ENCODE measurements at regions not wholly inside any gene's neighbourhood (a gene's known extent, or its start where the extent isn't known, plus 50 kb on each side); places are given as distances from the start of the nearest gene placed in this dataset.

- WGBS (ENCODE audit: missing lambda C conversion rate): 71% methylated on average over 4 of the region's 4 CpGs
- Histone ChIP-seq H3K4me3 (no peak overlapping the region), H3K4me2 (no peak overlapping the region), H3K9me3 (no peaks in the 10 kb centered on the region; the same call in 2 of the 3 replicates), H3K4me1 (peaks cover 33% of the 10 kb centered on the region), H3K27ac (peak overlapping the region in 1 of 2 experiments; percentile 81; a peak in 2 of 6 replicates)
- DNase-seq (ENCODE audit: low read depth in 1 of 2, low spot score in 1 of 2) (no peak), FAIRE-seq (no peak), ATAC-seq (no peak)
- ChIA-PET CTCF (interaction anchor here (0.9 to 2.1 kb wide), 3 partner anchors 136 to 541 kb away, joined by 3 to 8 read pairs (median 5); partner anchors contain the start of gene TBX3), POLR2A (interaction anchor here (2.6 kb wide), 1 partner anchor 542 kb away, joined by 21 read pairs; the partner anchor contains the start of gene TBX3)
- TF ChIP-seq ZC3H11A (IDR thresholded peaks at IDR 0.05) (no peak), EP300 (IDR thresholded peaks at IDR 0.05) (no peak), RNF2 (IDR thresholded peaks at IDR 0.05; ENCODE audit: borderline replicate concordance, low read depth) (no peak), MAZ (IDR thresholded peaks at IDR 0.05; ENCODE audit: borderline replicate concordance, low read depth, low read length) (no peak), BHLHE40 (IDR thresholded peaks at IDR 0.05; ENCODE audit: low read depth, low read length) (no peak), USF2 (IDR thresholded peaks at IDR 0.05) (no peak), HOXA7 (CRISPR knock-in tag; IDR thresholded peaks at IDR 0.05) (no peak), EHMT2 (IDR thresholded peaks at IDR 0.05; ENCODE audit: low read depth) (no peak), ELK1 (IDR thresholded peaks at IDR 0.05; ENCODE audit: low read depth, low read length) (no peak), CEBPB (IDR thresholded peaks at IDR 0.05) (no peak), TFCP2L1 (CRISPR knock-in tag; IDR thresholded peaks at IDR 0.05) (no peak), SREBF2 (IDR thresholded peaks at IDR 0.05) (no peak), RFX5 (IDR thresholded peaks at IDR 0.05) (no peak)
Measured at GRCh38 chr12:115225845-115226244, 541.9 kb upstream of the TBX3 start.

GRCh38 chr12:115223991-115224390 is 540.0 kb upstream of the TBX3 start:
- no peak overlapping the region for H3K4me3 ChIP-seq
- POLR2A ChIA-PET: no interaction called here
- no peak for ATAC-seq
- TF ChIP-seq RCOR1 (IDR thresholded peaks at IDR 0.05; ENCODE audit: low read depth, low read length): no peak
- no peak for TF ChIP-seq MAX (IDR thresholded peaks at IDR 0.05)
- no peak for TF ChIP-seq HOXA7 (CRISPR knock-in tag; IDR thresholded peaks at IDR 0.05)
- no peak for TF ChIP-seq HOXB5 (CRISPR knock-in tag; IDR thresholded peaks at IDR 0.05)
- TF ChIP-seq ATOH8 (CRISPR knock-in tag; IDR thresholded peaks at IDR 0.05; ENCODE audit: low read depth): no peak
- TF ChIP-seq HOXB13 (CRISPR knock-in tag; IDR thresholded peaks at IDR 0.05; ENCODE audit: low read depth): no peak
- no peak for TF ChIP-seq USF2 (IDR thresholded peaks at IDR 0.05)
- 74% methylated on average over 4 of the region's 4 CpGs for WGBS (ENCODE audit: missing lambda C conversion rate)
- peaks cover 33% of the 10 kb centered on the region for H3K4me1 ChIP-seq
- no peak for FAIRE-seq
- H3K9me3 ChIP-seq: no peaks in the 10 kb centered on the region; the same call in 2 of the 3 replicates
- H3K4me2 ChIP-seq: peak overlapping the region; percentile 12; the same call in 2 of the 3 replicates
- DNase-seq (ENCODE audit: low read depth in 1 of 2, low spot score in 1 of 2): no peak
- peak overlapping the region; percentile 37 to 60; a peak in 4 of 6 replicates for H3K27ac ChIP-seq
- CTCF ChIA-PET: interaction anchor here (0.8 to 2.1 kb wide), 2 partner anchors 13 to 540 kb away, joined by 3 to 8 read pairs; partner anchors contain the start of gene TBX3

GRCh38 chr12:115223322-115223721 is 539.3 kb upstream of the TBX3 start:
- POLR2A ChIA-PET: no interaction called here
- Histone ChIP-seq H3K4me2 (peak overlapping the region; percentile 12), H3K9me3 (no peaks in the 10 kb centered on the region; the same call in 2 of the 3 replicates), H3K4me3 (no peak overlapping the region), H3K27ac (peak overlapping the region in 1 of 2 experiments; percentile 60; a peak in 3 of 6 replicates), H3K4me1 (peaks cover 33% of the 10 kb centered on the region)
- CTCF ChIA-PET: no interaction called here
- peak in 1 of 2 experiments; percentile 39 for DNase-seq (ENCODE audit: low read depth in 1 of 2, low spot score in 1 of 2)
- no peak for FAIRE-seq
- peak in 1 of 2 experiments; percentile 10; a peak in 1 of 6 replicates for ATAC-seq
- 70% methylated on average over 4 of the region's 4 CpGs for WGBS (ENCODE audit: missing lambda C conversion rate)
- TF ChIP-seq POLR2A (IDR thresholded peaks at IDR 0.05; ENCODE audit: low read length) (no peak), NFE2L2 (conservative IDR thresholded peaks at IDR 0.05; ENCODE audit: low read length) (no peak), FOXS1 (CRISPR knock-in tag; IDR thresholded peaks at IDR 0.05) (no peak), RARB (CRISPR knock-in tag; IDR thresholded peaks at IDR 0.05) (no peak), POLR2AphosphoS2 (conservative IDR thresholded peaks at IDR 0.05; ENCODE audit: low read length) (no peak), FOSB (CRISPR knock-in tag; IDR thresholded peaks at IDR 0.05) (no peak), USF2 (IDR thresholded peaks at IDR 0.05) (no peak), HDAC2 (IDR thresholded peaks at IDR 0.05) (no peak), BHLHE40 (IDR thresholded peaks at IDR 0.05; ENCODE audit: low read depth, low read length) (no peak), ZSCAN20 (CRISPR knock-in tag; IDR thresholded peaks at IDR 0.05) (no peak), EHMT2 (IDR thresholded peaks at IDR 0.05; ENCODE audit: low read depth) (no peak), CBX2 (IDR thresholded peaks at IDR 0.05; ENCODE audit: borderline replicate concordance, low read depth) (no peak), BCL3 (IDR thresholded peaks at IDR 0.05) (no peak), EHF (CRISPR knock-in tag; IDR thresholded peaks at IDR 0.05) (no peak), ZNF302 (CRISPR knock-in tag; IDR thresholded peaks at IDR 0.05) (no peak), RNF2 (IDR thresholded peaks at IDR 0.05; ENCODE audit: borderline replicate concordance, low read depth) (no peak)

Data from A549 (cell line).